NCI-H1048 (cell line): ENCODE measurements at regions not wholly inside any gene's neighbourhood (a gene's known extent, or its start where the extent isn't known, plus 50 kb on each side); places are given as distances from the start of the nearest gene placed in this dataset.

Experiments
- DNase-seq: peaks from one replicate; lab custom pipeline; 2025; lab: John Stamatoyannopoulos, UW

DNA sequence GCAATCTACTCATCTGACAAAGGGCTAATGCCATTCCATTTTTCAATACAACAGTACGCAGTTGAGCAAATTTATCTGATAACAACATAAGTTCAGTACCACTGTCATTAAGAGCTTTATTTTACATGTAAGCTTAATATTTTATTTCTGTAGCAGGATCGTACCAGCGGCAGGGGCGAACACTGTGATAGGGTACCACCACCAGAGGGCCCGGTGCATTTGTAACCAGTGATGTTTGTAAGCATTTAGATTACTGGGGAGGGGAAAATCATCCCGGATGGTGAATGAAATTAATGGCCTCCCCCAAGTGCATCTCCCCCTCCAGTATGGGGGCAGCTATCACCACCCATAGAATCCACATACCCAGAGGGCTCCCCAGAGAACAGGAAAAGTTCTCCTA, 179.0 kb downstream of the ADGRA3 start:
- no peak for DNase-seq

DNA sequence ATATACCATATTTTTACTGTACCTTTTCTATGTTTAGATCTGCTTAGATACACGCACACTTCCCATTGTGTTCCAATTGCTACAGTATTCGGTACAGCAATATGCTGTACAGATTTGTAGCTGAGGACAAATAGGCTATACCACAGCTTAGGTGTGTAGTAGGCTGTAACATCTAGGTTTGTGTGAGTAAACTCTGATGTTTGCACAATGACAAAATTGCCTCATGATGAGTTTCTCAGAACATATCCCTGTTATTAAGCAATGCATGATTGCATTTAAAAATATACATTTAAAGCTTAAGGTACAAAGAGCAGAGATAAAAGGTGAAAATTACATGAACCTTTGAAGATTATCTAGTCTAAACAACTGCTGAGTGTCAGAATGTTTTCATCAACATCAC, 181.7 kb downstream of the ADGRA3 start:
- no peak for DNase-seq

DNA sequence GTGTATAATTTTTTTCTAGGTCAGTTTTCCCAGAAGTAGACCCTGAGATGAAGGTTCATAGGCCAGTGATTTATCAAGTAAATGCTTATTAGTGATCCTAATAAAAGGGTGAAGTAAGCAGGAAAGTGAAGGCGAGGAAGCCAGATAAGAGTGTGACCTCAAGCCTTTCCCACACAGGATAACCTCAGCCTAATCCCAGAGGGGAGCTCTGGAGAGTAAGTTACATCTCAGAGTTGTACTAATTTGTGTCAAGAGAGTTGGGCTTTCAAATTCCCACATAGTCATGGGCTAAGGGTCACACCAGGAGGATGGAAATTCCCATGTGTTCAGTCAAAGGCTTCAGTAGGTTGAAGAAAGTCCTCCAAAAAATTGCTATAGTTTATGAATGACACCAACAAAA, 191.4 kb downstream of the ADGRA3 start:
- no peak for DNase-seq

DNA sequence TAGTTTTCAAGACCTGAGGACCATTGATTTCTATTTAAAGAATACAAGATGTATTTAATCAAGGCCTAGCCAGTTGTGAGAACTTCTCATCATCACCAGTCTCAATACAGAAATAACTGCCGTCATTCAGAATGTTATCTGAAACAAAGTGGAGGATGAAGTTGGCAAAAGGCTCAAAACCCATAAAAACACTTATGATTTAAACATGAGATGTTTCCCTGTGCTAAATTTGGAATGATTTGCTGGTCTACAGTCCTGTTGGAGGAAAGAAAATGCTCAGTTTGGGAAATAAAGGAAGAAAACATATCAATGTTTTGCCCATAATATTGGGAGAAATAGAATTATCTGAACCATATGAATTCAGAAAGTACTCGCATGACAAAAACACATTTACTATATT, 192.2 kb downstream of the ADGRA3 start:
- DNase-seq = no peak

DNA sequence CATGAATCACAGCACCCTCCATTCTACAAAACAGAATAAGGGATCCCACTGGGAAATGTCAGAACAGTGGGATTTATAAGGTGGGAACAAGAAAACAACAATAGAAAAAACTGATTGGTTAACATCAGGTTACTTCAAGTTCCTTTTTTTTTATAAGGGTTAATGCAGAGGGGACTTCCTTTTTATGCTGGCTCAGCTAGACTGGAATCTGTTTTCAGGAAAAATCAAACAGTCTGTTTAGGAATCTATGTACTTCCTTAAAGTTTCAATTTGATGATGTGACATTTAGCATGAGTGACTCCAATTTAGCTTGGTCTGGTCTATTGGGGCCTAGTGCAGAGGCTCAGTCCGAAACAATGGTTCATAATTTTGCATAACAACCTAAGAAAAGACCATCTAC, 192.9 kb downstream of the ADGRA3 start:
- no peak for DNase-seq

DNA sequence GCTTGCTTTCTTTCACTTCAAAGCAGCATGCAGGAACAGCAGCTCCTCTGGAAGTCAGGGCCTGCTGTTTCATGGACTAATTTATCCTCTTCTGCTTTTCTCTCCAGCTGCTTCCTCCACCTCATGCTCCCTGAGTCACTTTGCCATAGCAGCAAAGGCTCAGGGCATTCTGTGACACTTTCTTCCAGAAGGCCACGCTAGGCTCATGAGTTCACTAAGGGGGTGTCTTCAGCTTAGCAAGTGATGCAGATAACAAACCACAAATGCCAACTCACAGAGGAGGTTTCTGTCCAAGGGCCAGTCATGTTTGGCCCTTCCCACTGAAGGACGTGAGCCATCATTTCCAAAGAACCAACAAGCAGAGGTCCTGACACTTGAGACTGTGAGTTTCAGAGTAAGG, 200.2 kb downstream of the ADGRA3 start:
- DNase-seq = no peak

DNA sequence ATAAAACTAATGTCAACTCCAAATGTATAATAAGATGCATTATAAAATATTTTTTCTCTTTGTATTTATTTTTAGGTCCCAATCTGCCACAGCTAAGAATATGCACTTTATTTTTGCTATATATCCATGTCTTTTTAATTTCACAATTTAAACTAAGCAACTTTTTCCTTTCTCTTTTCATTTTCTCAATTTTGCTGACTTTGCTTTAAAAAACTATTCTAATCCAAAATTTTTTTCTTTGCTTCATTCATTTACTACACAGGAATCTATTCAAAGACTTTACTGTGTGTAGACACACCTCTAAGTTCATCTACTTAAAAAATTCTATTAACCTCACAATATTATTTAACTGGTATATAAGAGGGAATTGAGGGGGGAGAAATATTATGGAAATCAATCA, 201.9 kb downstream of the ADGRA3 start:
- no peak for DNase-seq

DNA sequence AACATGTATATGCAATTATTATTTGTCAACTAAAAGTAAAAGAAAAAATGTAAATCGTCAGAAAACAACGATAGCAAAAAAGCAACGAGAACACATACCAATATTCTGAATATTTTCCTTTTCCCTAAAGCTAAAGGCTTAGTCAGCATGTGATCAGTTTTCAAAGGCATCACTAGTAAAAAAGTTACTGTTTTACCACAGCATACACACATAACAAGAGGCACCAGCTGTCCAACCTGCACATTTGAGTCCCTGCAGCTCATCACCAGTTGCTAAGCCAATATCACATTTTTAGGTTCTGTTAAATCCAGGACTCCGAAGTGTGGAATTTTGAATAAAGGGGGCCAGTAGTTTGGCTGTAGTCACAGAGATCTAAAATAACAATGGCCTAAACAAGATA, 203.8 kb downstream of the ADGRA3 start:
- no peak for DNase-seq

DNA sequence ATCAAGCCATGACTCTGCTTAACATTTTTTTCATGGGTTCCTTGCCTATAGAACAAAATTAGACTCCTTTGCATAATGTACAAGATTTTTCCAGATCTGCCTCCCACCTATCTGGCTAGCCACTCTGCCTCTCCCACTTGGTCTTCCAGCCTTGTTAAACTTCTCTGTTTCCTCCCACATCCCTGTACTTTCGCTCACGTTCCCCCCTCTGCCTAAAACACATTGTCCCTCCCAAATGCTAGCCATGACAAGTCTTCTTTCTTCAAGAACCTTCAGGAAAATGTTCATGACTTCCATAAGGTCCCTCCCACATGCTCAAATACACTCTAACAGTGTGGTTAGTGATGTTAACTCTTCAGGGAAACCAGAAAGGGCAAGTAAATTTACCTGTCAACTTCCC, 214.6 kb downstream of the ADGRA3 start:
- no peak for DNase-seq

DNA sequence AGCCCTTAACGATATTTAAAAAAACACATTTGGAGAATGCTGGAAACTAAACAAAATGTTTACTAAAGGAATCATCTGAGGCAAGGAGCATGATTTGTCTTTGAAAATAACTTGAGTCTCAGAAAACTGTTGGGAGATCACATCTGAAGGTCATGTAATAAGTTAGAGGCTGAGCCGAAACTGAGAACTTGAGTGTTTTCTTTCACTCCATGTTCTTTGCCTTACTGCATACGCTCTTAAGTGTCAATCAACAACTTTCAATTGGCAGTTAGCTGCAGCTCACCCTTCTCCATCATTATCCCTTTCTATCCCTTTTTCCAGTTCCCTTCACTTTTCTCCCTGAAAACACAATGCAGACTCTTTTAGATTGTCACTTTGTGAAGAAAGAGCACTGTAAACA, 216.2 kb downstream of the ADGRA3 start:
- DNase-seq = no peak

DNA sequence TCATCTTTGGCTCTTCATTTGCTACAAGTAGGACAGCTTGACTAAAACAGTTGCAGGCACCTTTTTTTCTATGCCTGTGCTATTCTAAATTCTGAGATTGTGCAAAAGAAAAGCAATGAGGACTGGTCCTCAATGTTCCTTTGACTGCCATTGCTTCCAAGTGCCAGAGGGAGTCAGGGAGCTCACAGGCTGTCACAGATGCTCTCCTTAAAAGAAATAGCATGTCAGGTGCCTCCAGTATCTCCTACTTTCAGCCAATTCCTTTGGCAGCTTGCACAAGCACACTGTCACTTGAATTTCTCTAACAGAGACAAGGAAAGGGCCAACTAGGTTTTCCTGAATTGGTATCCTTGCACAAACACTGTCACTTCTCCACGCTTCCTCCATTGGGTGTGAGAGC, 228.2 kb downstream of the ADGRA3 start:
- DNase-seq = no peak

DNA sequence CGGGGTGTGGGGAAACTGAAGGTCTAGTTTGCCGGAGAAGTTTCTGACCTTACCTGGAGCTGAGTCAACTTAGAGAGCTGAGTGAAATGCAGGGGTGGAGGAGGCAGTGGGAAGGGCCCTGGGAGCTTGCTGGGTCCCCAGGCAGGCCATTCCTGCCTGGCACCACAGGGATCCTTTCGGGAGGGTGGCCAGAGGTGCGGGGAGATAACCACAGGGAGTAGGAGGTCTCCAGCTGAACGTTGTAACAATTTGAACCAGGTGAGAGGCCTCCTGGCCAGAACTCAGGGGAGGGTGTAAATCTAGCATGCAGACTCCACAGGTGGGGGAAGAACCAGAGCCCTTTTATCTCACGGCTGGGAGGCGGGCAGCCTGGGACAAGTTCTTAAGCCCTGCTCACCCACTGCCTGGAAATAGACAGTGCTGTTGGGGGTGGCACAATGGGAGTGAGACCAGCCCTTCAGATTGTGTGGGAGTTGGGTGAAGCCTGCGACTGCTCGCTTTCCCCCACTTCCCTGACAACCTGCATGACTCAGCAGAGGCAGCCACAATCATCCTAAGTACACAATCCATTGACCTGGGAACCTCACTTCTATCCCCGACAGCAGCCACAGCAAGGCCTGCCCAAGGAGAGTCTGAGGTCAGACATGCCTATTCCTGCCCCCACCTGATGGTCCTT, 247.4 kb downstream of the ADGRA3 start:
- DNase-seq = no peak

DNA sequence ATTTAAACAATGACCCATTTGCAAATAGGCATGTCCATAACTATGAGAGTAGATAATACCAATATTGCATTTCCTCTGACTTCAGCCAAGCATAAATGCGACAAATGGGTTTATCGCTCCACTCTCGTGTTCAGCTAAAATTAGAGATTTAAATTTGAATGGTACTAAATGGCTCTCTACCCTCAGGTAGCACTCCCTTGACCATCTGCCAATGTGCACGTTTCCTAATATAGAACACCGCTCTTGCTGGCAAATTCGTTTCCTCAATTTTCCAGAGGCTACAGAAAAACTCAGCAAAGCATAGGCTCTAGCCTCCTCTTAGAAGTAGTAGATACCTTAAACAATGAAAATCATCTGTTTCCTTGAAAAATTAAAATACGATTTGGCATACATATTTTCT, 251.6 kb downstream of the ADGRA3 start:
- no peak for DNase-seq

DNA sequence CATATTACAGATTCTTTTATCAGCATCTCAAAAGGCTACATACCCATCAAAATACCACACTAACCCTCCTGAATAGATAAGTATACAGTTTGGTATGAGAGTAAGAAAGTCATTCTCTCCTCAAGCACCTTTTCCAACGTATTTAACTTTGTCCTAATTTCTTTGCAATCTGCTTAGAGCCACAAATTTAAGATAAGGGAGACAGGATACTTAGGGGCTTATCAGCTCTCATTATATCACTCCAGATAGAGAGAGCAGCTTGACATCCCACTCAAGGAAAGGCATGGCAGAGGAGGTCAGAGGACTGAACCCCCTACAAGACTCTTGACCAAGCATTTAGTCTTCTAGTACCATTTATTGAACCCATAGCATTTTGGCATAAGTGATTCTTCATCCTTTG, 262.4 kb downstream of the ADGRA3 start:
- DNase-seq = no peak

DNA sequence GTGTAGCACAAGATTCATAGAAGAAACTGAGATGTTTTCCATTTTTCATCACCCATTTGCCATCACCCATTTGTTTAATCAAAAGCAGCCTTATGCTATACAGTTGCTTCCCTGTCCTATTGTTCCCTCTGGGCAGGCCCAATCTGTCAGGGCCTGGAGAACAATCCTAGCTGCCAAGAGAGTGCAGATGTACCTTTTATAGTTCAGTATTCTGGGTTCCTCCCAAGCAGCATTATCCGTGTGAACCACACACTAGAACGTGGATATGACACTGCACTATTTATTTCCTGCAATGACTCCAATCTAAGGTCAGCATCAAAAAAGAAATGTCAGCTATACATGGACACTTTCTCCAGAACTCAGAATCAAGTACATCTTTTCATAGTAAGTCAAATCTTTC, 269.0 kb downstream of the ADGRA3 start:
- no peak for DNase-seq

DNA sequence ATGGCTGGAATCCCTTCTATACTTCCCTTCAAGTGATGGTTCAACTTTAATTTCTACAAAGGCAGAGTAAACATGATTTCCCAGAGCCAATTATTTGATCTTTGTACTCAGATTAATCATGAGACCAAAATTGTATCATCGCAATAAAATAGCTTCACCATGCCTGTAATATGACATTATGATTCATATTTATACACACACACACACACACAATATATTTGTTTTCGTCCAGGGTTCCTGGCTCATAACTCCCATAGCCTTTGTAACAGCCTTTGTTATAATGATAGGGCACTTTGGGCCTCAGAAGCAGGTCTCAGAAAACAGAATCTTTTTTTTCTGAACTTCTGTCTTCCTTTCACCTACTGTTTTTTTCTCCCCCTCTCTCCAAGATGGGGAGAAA, 270.6 kb downstream of the ADGRA3 start:
- no peak for DNase-seq

DNA sequence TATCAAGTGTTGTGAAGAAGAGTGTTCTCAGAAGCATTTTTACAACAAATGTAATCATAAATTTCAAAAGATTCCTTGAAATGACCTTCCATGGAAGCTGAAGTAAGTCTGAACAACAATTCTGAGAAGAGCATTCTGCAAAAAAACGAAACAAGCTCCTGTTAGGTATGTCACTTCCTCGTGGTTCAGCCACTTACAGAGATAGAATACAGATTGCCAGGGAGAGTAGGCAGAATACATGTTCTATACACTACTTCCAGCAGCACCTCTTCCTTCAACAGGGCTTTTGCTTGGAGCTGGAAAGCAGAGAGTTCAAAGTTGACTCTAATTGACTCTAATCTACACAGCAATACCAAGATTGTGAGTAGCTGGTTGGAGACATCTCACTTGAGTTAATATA, 274.5 kb downstream of the ADGRA3 start:
- no peak for DNase-seq

DNA sequence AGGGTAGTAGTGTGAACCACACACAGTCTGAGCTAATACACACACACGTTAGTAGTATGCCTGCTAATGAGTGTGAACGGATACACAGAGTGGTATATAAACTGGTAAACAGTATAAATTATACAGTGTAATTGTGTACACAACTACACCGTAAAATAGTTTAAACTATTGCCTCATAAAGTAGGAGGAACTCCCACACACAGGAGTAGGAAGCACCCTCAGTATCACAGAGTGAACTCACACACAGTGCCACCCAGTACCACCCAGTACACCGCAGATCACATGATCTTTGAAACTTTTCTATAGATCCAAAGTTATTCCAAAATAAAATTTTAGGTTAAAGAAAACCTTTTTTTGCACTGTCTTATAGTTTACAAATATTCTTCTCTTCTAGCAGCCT, 275.1 kb downstream of the ADGRA3 start:
- no peak for DNase-seq

DNA sequence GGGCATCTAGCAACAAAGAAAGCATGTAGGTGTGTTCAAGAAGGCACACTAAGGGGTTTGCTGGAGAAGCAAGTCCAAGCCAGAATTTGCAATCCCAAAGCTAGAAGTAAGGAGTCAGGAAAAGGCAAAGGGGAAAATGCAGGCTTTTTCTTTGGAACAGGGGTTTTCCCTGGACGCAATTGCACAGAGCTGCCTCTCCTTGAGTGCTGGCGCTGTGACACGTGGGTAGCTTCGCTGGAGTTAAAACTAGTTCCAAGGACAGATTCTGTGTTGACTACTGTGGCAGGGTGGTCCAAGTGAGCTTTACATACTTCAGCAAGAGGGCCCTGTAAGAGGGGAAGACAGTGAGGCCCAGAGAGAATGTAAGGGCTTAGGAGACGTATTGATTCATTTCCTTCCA, 277.1 kb downstream of the ADGRA3 start:
- DNase-seq = no peak

DNA sequence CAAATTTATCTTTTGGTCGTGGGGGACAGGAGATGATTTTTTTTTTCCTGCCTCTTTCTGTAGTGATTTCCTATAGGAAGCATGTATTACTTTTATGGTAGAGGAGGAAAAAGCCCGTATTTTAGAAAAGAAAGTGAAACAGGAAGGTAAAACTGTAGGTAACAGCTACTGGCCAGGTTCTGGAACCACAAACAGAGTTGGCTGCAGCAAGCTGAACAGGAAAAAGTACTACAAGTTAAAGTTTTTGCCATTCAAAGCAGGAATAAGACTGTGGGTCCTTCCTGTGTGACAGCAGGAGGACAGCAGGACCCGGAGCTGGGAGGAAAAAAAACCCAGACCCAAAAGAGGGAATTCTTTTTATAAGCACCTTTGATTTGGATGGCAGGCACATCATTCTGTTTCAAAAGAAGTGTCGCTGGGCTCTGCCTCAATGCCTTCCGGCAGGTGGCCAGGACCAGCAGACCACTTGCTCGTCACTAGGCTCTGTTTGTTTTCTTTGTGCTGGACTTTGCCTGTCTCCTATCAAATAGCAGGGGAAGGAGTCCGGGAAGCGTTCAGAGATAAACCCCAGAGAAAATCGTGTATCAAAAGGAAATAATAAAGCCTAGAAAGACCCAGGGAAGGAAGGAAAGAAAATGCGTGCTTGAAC, 277.9 kb downstream of the ADGRA3 start:
- no peak for DNase-seq

DNA sequence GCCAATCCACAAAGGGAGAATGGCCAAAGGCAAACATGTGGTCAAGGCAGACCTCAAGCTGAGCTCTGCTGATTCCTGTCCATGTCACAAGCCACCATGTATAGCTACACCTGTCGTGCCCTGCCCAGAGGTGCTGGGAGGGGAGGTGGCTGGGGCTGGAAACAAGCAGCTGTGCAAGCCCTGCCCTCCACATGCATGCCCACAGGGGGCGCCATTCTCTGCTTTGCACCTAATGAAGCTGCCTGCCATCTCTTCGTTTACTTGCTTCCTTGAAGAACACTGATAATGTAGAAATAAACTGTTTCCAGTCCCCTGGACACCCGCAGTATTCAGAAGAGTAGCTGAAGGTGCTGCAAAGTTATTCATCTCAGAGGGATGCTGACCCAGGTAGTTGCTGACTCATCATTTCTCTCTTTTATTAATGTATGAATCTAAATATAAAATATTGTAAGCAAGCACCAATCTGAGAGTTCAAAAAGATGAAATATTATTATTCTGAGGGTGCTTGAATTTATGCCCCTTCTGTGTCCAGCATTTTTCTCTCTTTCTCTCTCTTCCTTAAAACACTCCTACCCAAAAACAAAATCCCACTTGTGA, 278.6 kb downstream of the ADGRA3 start:
- no peak for DNase-seq

DNA sequence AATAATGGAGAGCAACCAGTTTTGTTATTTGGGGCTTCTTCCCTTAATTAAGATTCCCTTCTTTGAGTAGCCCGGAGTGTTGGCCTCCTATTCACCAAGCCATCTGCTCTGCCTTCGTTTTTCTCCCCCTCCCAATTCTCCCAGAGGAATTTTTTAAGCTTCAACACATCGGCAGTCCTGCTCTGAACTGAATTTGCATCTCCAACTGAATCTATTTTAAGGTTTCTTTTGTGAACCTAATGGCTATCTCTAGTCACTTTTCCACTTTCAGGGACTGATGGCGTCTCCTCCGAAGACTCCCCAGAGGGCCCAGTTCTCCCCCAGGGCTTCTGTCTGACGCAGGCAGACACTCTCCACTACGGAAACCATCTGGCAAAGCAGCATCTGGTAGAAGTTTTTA, 280.2 kb downstream of the ADGRA3 start:
- DNase-seq = no peak

DNA sequence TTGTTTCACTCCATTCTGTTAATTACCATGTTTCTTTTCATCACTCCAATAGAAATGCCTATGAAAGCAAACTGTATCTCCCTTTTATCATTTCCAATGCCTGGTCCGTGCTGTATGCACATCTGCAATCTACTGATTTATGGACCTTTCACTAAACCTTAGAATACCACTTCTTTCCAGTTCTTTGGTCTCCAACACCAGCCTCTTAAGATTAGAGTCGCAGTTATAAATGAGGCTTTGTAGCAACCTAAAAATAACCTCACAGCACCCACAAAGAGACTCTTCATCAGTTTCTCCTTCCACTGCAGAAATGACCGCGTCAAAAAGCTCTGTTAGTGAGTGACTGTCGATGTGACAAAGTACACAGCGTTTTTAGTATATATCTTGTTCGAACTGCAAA, 282.6 kb downstream of the ADGRA3 start:
- no peak for DNase-seq

DNA sequence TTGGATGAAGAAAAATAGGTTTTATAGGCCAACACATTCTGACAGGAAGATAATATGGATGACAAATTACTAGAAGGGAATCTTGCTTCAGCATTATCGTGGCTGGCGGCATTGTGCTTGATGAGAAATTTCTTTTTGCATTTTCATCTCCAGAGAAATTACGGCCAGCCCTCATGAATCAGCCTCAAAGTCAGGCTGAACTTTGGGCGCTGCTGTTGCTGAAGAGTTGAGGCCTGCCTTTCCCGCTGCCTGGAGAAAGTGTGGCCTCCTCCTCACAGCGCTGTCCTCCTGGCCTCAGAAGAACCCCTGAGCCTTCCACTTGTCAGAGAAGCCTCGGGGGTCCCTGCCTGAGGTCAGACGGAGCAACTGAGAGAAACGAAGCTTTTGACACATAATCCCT, 272.4 kb upstream of the KCNIP4 start:
- no peak for DNase-seq
